GM21360 (cell line): ENCODE measurements at regions not wholly inside any gene's neighbourhood (a gene's known extent, or its start where the extent isn't known, plus 50 kb on each side); places are given as distances from the start of the nearest gene placed in this dataset.
"Not testable (repeated sequence)": the region's sequence is repeated elsewhere in the genome, so short reads cannot be mapped to it uniquely, and the experiment has no call there.

Experiments
- ATAC-seq: cut with Tn5 transposase; IDR thresholded peaks from one replicate; pipeline ENCODE4 v1.9.1; 2021; ENCODE audit warnings: mild to moderate bottlenecking, moderate library complexity; ENCODE audit not compliant: unreplicated experiment

- ATAC-seq = peak; percentile 95
Measured at GRCh38 chr3:177449360-177450006, 252.2 kb upstream of the TBL1XR1 start.

GRCh38 chr3:177451301-177451750, 254.0 kb upstream of the TBL1XR1 start:
- no peak for ATAC-seq

- ATAC-seq = no peak
Measured at GRCh38 chr3:177451864-177452830, 254.9 kb upstream of the TBL1XR1 start.

GRCh38 chr3:177452831-177453450, 255.7 kb upstream of the TBL1XR1 start:
- ATAC-seq = no peak

GRCh38 chr3:177453451-177453844, 256.2 kb upstream of the TBL1XR1 start:
- no peak for ATAC-seq

GRCh38 chr3:177457204-177457603, 259.9 kb upstream of the TBL1XR1 start:
- ATAC-seq = not testable (repeated sequence)

- ATAC-seq = no peak
Measured at GRCh38 chr3:177459401-177459800, 262.1 kb upstream of the TBL1XR1 start.

- no peak for ATAC-seq
Measured at GRCh38 chr3:177460047-177460446, 262.8 kb upstream of the TBL1XR1 start.

- ATAC-seq = no peak
Measured at GRCh38 chr3:177461765-177462164, 264.5 kb upstream of the TBL1XR1 start.

GRCh38 chr3:177463341-177463740, 266.1 kb upstream of the TBL1XR1 start:
- ATAC-seq = not testable (repeated sequence)

GRCh38 chr3:177463863-177464262, 266.6 kb upstream of the TBL1XR1 start:
- ATAC-seq = no peak

- no peak for ATAC-seq
Measured at GRCh38 chr3:177464392-177465256, 267.3 kb upstream of the TBL1XR1 start.

GRCh38 chr3:177465257-177465642, 268.0 kb upstream of the TBL1XR1 start:
- ATAC-seq = no peak

GRCh38 chr3:177466074-177466473, 268.8 kb upstream of the TBL1XR1 start:
- ATAC-seq = peak; percentile 62

- not testable (repeated sequence) for ATAC-seq
Measured at GRCh38 chr3:177466622-177467021, 269.3 kb upstream of the TBL1XR1 start.

- ATAC-seq = no peak
Measured at GRCh38 chr3:177467247-177467985, 270.1 kb upstream of the TBL1XR1 start.

- ATAC-seq = no peak
Measured at GRCh38 chr3:177468331-177468730, 271.0 kb upstream of the TBL1XR1 start.

GRCh38 chr3:177468816-177469215, 271.5 kb upstream of the TBL1XR1 start:
- no peak for ATAC-seq

GRCh38 chr3:177469216-177469615, 271.9 kb upstream of the TBL1XR1 start:
- ATAC-seq = no peak
